ENCODE measurements at regions not wholly inside any gene's neighbourhood (a gene's known extent, or its start where the extent isn't known, plus 50 kb on each side); places are given as distances from the start of the nearest gene placed in this dataset.

DNA sequence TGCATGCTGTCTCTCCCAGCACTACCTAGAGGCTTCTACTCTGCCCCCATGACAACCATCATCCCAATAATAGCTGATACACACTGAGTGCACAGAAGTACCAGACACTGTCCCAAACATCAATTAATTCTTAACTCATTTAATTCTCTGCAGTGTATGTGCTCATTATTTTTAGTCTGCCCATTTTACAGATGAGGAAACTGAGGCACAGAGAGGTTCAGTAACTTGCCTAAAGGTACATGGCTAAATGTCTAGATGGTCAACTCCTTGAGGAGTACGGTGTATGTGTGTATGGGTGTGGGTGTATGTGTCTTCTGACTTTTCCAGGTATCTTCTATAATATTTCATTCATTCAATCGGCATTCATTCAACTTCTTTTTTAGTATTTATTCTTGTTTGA is 407.9 kb downstream of the SOX9 start:
- Mint-ChIP-seq H3K36me3 (ENCODE audit: low read depth) (no peaks in the 10 kb centered on the region), H3K27me3 (peaks cover 30% of the 10 kb centered on the region), H3K4me1 (ENCODE audit: low read depth) (no peaks in the 10 kb centered on the region), H3K27ac (no peak overlapping the region), H3K9me3 (no peaks in the 10 kb centered on the region), H3K4me3 (no peak overlapping the region)
- H3K9me3 ChIP-seq (ENCODE audit: control insufficient read depth in 1 of 2, insufficient read depth in 1 of 2, low read length in 2 of 2), result no peaks in the 10 kb centered on the region
- no peak overlapping the region for H3K27ac ChIP-seq (ENCODE audit: low read depth in 1 of 2, low read length in 2 of 2)
- ChIA-PET CTCF (no interaction called here), POLR2A (no interaction called here)
- H3K4me1 ChIP-seq (ENCODE audit: insufficient read depth, low read length), result no peaks in the 10 kb centered on the region
- intact Hi-C loops (cut with DNase I, micrococcal nuclease), result no loop called here
- H3K27me3 ChIP-seq (ENCODE audit: control insufficient read depth in 1 of 2, insufficient read depth in 2 of 2, low read length in 2 of 2), result no peaks in the 10 kb centered on the region
- ATAC-seq (ENCODE audit: poor library complexity) (no peak), DNase-seq (no peak)
- no peaks in the 10 kb centered on the region for H3K36me3 ChIP-seq (ENCODE audit: insufficient read depth, low read length)
- TF ChIP-seq, protein P1, sequence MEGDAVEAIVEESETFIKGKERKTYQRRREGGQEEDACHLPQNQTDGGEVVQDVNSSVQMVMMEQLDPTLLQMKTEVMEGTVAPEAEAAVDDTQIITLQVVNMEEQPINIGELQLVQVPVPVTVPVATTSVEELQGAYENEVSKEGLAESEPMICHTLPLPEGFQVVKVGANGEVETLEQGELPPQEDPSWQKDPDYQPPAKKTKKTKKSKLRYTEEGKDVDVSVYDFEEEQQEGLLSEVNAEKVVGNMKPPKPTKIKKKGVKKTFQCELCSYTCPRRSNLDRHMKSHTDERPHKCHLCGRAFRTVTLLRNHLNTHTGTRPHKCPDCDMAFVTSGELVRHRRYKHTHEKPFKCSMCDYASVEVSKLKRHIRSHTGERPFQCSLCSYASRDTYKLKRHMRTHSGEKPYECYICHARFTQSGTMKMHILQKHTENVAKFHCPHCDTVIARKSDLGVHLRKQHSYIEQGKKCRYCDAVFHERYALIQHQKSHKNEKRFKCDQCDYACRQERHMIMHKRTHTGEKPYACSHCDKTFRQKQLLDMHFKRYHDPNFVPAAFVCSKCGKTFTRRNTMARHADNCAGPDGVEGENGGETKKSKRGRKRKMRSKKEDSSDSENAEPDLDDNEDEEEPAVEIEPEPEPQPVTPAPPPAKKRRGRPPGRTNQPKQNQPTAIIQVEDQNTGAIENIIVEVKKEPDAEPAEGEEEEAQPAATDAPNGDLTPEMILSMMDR (IDR thresholded peaks at IDR 0.05), result no peak
- H3K4me3 ChIP-seq (ENCODE audit: low read length), result no peak overlapping the region

DNA sequence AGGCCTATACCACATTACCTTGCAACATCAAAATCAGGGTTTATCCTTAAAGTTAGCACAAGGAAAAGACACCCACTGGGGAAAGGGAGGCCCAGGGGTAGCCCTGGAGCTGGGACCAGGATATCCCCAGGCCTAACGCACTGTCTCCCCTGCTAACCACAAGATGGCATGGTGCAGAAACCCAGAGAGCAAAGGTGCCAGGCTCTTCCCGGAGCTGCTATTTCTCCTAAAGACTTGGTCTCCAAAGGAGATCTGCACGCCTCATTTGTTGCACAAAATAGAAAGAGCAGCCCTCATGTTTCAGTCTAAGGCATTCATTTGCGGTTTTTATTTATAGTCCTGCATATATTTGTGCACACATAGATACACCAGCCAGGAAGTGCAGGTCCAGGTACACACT is 408.6 kb downstream of the SOX9 start:
- ChIA-PET POLR2A (no interaction called here), CTCF (no interaction called here)
- no peaks in the 10 kb centered on the region for H3K9me3 Mint-ChIP-seq
- no peak overlapping the region for H3K4me3 ChIP-seq (ENCODE audit: low read length)
- no peaks in the 10 kb centered on the region for H3K4me1 ChIP-seq (ENCODE audit: insufficient read depth, low read length)
- no peak for DNase-seq
- intact Hi-C loops (cut with DNase I, micrococcal nuclease), result no loop called here
- no peaks in the 10 kb centered on the region for H3K27me3 ChIP-seq (ENCODE audit: control insufficient read depth in 1 of 2, insufficient read depth in 2 of 2, low read length in 2 of 2)
- H3K36me3 ChIP-seq (ENCODE audit: insufficient read depth, low read length), result no peaks in the 10 kb centered on the region
- no peak overlapping the region for H3K27ac ChIP-seq (ENCODE audit: low read depth in 1 of 2, low read length in 2 of 2)
- peaks cover 30% of the 10 kb centered on the region for H3K27me3 Mint-ChIP-seq
- no peak overlapping the region for H3K4me3 Mint-ChIP-seq
- H3K9me3 ChIP-seq (ENCODE audit: control insufficient read depth in 1 of 2, insufficient read depth in 1 of 2, low read length in 2 of 2), result no peaks in the 10 kb centered on the region
- ATAC-seq (ENCODE audit: poor library complexity), result no peak
- H3K27ac Mint-ChIP-seq, result no peak overlapping the region
- no peaks in the 10 kb centered on the region for H3K36me3 Mint-ChIP-seq (ENCODE audit: low read depth)
- TF ChIP-seq, protein P1 (IDR thresholded peaks at IDR 0.05), result no peak
- no peaks in the 10 kb centered on the region for H3K4me1 Mint-ChIP-seq (ENCODE audit: low read depth)

DNA sequence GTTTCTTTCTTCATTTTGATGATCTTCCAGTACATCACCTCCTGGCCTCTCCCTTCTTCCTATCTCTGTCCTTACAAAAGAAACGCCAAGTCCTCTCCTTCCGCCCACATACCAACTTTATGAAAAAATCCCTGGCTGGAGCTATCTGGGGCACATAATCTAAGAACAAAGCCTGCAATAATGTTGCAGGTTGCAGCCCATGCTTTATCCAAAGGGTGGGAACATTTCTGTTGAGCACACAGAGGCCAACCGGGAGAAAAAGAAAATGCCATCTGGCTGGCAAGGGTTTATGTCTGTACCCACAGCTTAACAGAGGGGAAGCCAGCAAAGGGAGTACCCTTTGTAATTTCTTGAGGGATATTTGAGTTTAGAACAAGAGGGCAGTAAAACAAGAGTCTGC is 409.6 kb downstream of the SOX9 start:
- intact Hi-C loops (cut with DNase I, micrococcal nuclease), result no loop called here
- H3K9me3 Mint-ChIP-seq, result no peaks in the 10 kb centered on the region

More for the DNA sequence above, 409.6 kb downstream of the SOX9 start:
- Mint-ChIP-seq H3K36me3 (ENCODE audit: low read depth) (no peaks in the 10 kb centered on the region), H3K27ac (no peak overlapping the region), H3K4me3 (no peak overlapping the region), H3K27me3 (peaks cover 31% of the 10 kb centered on the region), H3K4me1 (ENCODE audit: low read depth) (no peaks in the 10 kb centered on the region)
- no peak for ATAC-seq (ENCODE audit: poor library complexity)
- Histone ChIP-seq H3K36me3 (ENCODE audit: insufficient read depth, low read length) (no peaks in the 10 kb centered on the region), H3K4me1 (ENCODE audit: insufficient read depth, low read length) (no peaks in the 10 kb centered on the region), H3K9me3 (ENCODE audit: control insufficient read depth in 1 of 2, insufficient read depth in 1 of 2, low read length in 2 of 2) (no peaks in the 10 kb centered on the region), H3K27ac (ENCODE audit: low read depth in 1 of 2, low read length in 2 of 2) (no peak overlapping the region), H3K4me3 (ENCODE audit: low read length) (no peak overlapping the region), H3K27me3 (ENCODE audit: control insufficient read depth in 1 of 2, insufficient read depth in 2 of 2, low read length in 2 of 2) (no peaks in the 10 kb centered on the region)
- no peak for DNase-seq
- ChIA-PET CTCF (no interaction called here), POLR2A (no interaction called here)
- TF ChIP-seq, protein P1 (IDR thresholded peaks at IDR 0.05), result no peak

Data from CD4-positive, alpha-beta T cell (primary cell).